ENCODE measurements at regions not wholly inside any gene's neighbourhood (a gene's known extent, or its start where the extent isn't known, plus 50 kb on each side); places are given as distances from the start of the nearest gene placed in this dataset.

GRCh38 chr18:5693699-5694294, 150.0 kb upstream of the EPB41L3 start:
- Histone ChIP-seq H3K27me3 (ENCODE audit: control insufficient read depth, insufficient read depth, low read length) (no peaks in the 10 kb centered on the region), H3K36me3 (ENCODE audit: control insufficient read depth, insufficient read depth, low read length) (no peaks in the 10 kb centered on the region), H3K9me3 (ENCODE audit: control insufficient read depth, insufficient read depth, low read length) (no peaks in the 10 kb centered on the region), H3K4me3 (ENCODE audit: low read length) (no peak overlapping the region), H3K27ac (ENCODE audit: low read length) (no peak overlapping the region), H3K4me1 (ENCODE audit: control insufficient read depth, insufficient read depth, low read length) (no peaks in the 10 kb centered on the region)
- Mint-ChIP-seq H3K27ac (no peak overlapping the region), H3K36me3 (no peaks in the 10 kb centered on the region), H3K9me3 (peaks cover 2 to 6% of the 10 kb centered on the region in 2 donors), H3K27me3 (ENCODE audit: low read depth in 2 of 2) (no peaks in the 10 kb centered on the region), H3K4me3 (no peak overlapping the region), H3K4me1 (no peaks in the 10 kb centered on the region)
- DNase-seq (no peak), ATAC-seq (no peak)
- intact Hi-C loops (cut with micrococcal nuclease), result no loop called here
- 83% methylated on average over 6 of the region's 6 CpGs for WGBS (ENCODE audit: insufficient coverage)
- TF ChIP-seq CTCF (IDR thresholded peaks at IDR 0.05), result no peak

- no peaks in the 10 kb centered on the region for H3K4me1 ChIP-seq (ENCODE audit: control insufficient read depth, insufficient read depth, low read length)
- Mint-ChIP-seq H3K9me3 (peaks cover 0 to 4% of the 10 kb centered on the region in 2 donors), H3K27ac (no peak overlapping the region), H3K27me3 (ENCODE audit: low read depth in 2 of 2) (no peaks in the 10 kb centered on the region), H3K36me3 (no peaks in the 10 kb centered on the region), H3K4me1 (no peaks in the 10 kb centered on the region), H3K4me3 (no peak overlapping the region)
- intact Hi-C loops (cut with micrococcal nuclease), result no loop called here
- TF ChIP-seq CTCF (IDR thresholded peaks at IDR 0.05), result no peak
- no peak overlapping the region for H3K4me3 ChIP-seq (ENCODE audit: low read length)
- DNase-seq (no peak), ATAC-seq (no peak)
- no peak overlapping the region for H3K27ac ChIP-seq (ENCODE audit: low read length)
- H3K9me3 ChIP-seq (ENCODE audit: control insufficient read depth, insufficient read depth, low read length), result no peaks in the 10 kb centered on the region
- H3K36me3 ChIP-seq (ENCODE audit: control insufficient read depth, insufficient read depth, low read length), result no peaks in the 10 kb centered on the region
- H3K27me3 ChIP-seq (ENCODE audit: control insufficient read depth, insufficient read depth, low read length), result no peaks in the 10 kb centered on the region
- WGBS (ENCODE audit: insufficient coverage), result 45% methylated on average over 3 of the region's 3 CpGs
Measured at GRCh38 chr18:5678779-5679406, 135.1 kb upstream of the EPB41L3 start.

- 71% methylated on average over 3 of the region's 3 CpGs for WGBS (ENCODE audit: insufficient coverage)
- H3K27me3 Mint-ChIP-seq (ENCODE audit: low read depth in 2 of 2), result no peaks in the 10 kb centered on the region
- Histone ChIP-seq H3K27me3 (ENCODE audit: control insufficient read depth, insufficient read depth, low read length) (no peaks in the 10 kb centered on the region), H3K4me1 (ENCODE audit: control insufficient read depth, insufficient read depth, low read length) (no peaks in the 10 kb centered on the region), H3K9me3 (ENCODE audit: control insufficient read depth, insufficient read depth, low read length) (no peaks in the 10 kb centered on the region), H3K4me3 (ENCODE audit: low read length) (no peak overlapping the region), H3K27ac (ENCODE audit: low read length) (no peak overlapping the region), H3K36me3 (ENCODE audit: control insufficient read depth, insufficient read depth, low read length) (no peaks in the 10 kb centered on the region)
- no peaks in the 10 kb centered on the region for H3K4me1 Mint-ChIP-seq
- H3K27ac Mint-ChIP-seq, result no peak overlapping the region
- ATAC-seq (no peak), DNase-seq (no peak)
- no peak for TF ChIP-seq CTCF (IDR thresholded peaks at IDR 0.05)
- H3K36me3 Mint-ChIP-seq, result no peaks in the 10 kb centered on the region
- H3K9me3 Mint-ChIP-seq, result peaks cover 0 to 4% of the 10 kb centered on the region in 2 donors
- no peak overlapping the region for H3K4me3 Mint-ChIP-seq
- intact Hi-C loops (cut with micrococcal nuclease), result no loop called here
Measured at GRCh38 chr18:5678278-5678677, 134.5 kb upstream of the EPB41L3 start.

- TF ChIP-seq CTCF (IDR thresholded peaks at IDR 0.05), result no peak
- no peak overlapping the region for H3K4me3 Mint-ChIP-seq
- no peaks in the 10 kb centered on the region for H3K27me3 ChIP-seq (ENCODE audit: control insufficient read depth, insufficient read depth, low read length)
- intact Hi-C loops (cut with micrococcal nuclease), result no loop called here
- WGBS (ENCODE audit: insufficient coverage), result 39% methylated on average over 1 of the region's 2 CpGs
- H3K9me3 ChIP-seq (ENCODE audit: control insufficient read depth, insufficient read depth, low read length), result no peaks in the 10 kb centered on the region
- H3K4me1 ChIP-seq (ENCODE audit: control insufficient read depth, insufficient read depth, low read length), result no peaks in the 10 kb centered on the region
- H3K27ac ChIP-seq (ENCODE audit: low read length), result no peak overlapping the region
- no peaks in the 10 kb centered on the region for H3K27me3 Mint-ChIP-seq (ENCODE audit: low read depth in 2 of 2)
- no peak for ATAC-seq
- no peaks in the 10 kb centered on the region for H3K9me3 Mint-ChIP-seq
- no peak overlapping the region for H3K27ac Mint-ChIP-seq
- no peaks in the 10 kb centered on the region for H3K36me3 Mint-ChIP-seq
- H3K36me3 ChIP-seq (ENCODE audit: control insufficient read depth, insufficient read depth, low read length), result no peaks in the 10 kb centered on the region
- H3K4me1 Mint-ChIP-seq, result no peaks in the 10 kb centered on the region
- H3K4me3 ChIP-seq (ENCODE audit: low read length), result no peak overlapping the region
- DNase-seq, result no peak
Measured at GRCh38 chr18:5673616-5674015, 129.8 kb upstream of the EPB41L3 start.
